Trophoblast cell (in vitro differentiated cells and primary cell): ENCODE measurements at regions not wholly inside any gene's neighbourhood (a gene's known extent, or its start where the extent isn't known, plus 50 kb on each side); places are given as distances from the start of the nearest gene placed in this dataset.
A peak's percentile ranks its signal among the peaks of the same experiment; 100 is the strongest.

Experiments used
- DNase-seq, 2 donors: peaks; one replicate each; pipeline ENCODE4 v3.0.0-alpha.2; 2016
- H2AFZ ChIP-seq: 2 replicates; pipeline ENCODE4 v1.6.1; 2013; ENCODE audit warnings: low read length, moderate library complexity, mild to moderate bottlenecking; ENCODE audit not compliant: insufficient read depth, poor library complexity
- H2AK5ac ChIP-seq: 2 replicates; pipeline ENCODE4 v1.6.1; 2013; ENCODE audit warnings: mild to moderate bottlenecking, low read length
- H2BK120ac ChIP-seq: 2 replicates; pipeline ENCODE4 v1.6.1; 2013; ENCODE audit warnings: low read length, mild to moderate bottlenecking, moderate library complexity; ENCODE audit not compliant: insufficient read depth, poor library complexity
- H2BK12ac ChIP-seq: 2 replicates; pipeline ENCODE4 v1.6.1; 2013; ENCODE audit warnings: mild to moderate bottlenecking, low read length, moderate library complexity
- H2BK5ac ChIP-seq: 2 replicates; pipeline ENCODE4 v1.6.1; 2013; ENCODE audit warnings: low read length, low read depth, moderate library complexity, mild to moderate bottlenecking; ENCODE audit not compliant: poor library complexity
- H3K14ac ChIP-seq: 2 replicates; pipeline ENCODE4 v1.6.1; 2013; ENCODE audit warnings: mild to moderate bottlenecking, low read length
- H3K18ac ChIP-seq: 2 replicates; pipeline ENCODE4 v1.6.1; 2013; ENCODE audit warnings: mild to moderate bottlenecking, low read length
- H3K23ac ChIP-seq: 2 replicates; pipeline ENCODE4 v1.6.1; 2013; ENCODE audit warnings: low read length
- H3K27ac ChIP-seq: 2 replicates; pipeline ENCODE4 v1.5.1; 2013; ENCODE audit warnings: low read depth, mild to moderate bottlenecking, inconsistent platforms, low read length, moderate library complexity
- H3K27me3 ChIP-seq: 2 replicates; pipeline ENCODE4 v1.6.1; 2013; ENCODE audit warnings: inconsistent platforms, mild to moderate bottlenecking, low read length, moderate library complexity; ENCODE audit not compliant: insufficient read depth
- H3K36me3 ChIP-seq, 2 experiments: 1 replicate in 1 of 2; 2 replicates in 1 of 2; pipeline ENCODE4 v1.6.1; 2013; ENCODE audit warnings: low read length in 2 of 2, mild to moderate bottlenecking in 2 of 2, moderate library complexity in 1 of 2; ENCODE audit not compliant: insufficient read depth in 2 of 2, control insufficient read depth in 1 of 2
- H3K4ac ChIP-seq: 2 replicates; pipeline ENCODE4 v1.6.1; 2013; ENCODE audit warnings: low read depth, mild to moderate bottlenecking, low read length, moderate library complexity
- H3K4me1 ChIP-seq, 2 experiments: 1 replicate in 1 of 2; 2 replicates in 1 of 2; pipeline ENCODE4 v1.6.1; 2013; ENCODE audit warnings: low read length in 2 of 2, mild to moderate bottlenecking in 2 of 2, moderate library complexity in 1 of 2; ENCODE audit not compliant: insufficient read depth in 2 of 2, control insufficient read depth in 1 of 2
- H3K4me2 ChIP-seq: 2 replicates; pipeline ENCODE4 v1.6.1; 2013; ENCODE audit warnings: inconsistent platforms, mild to moderate bottlenecking, low read length, moderate library complexity
- H3K4me3 ChIP-seq: 2 replicates; pipeline ENCODE4 v1.5.1; 2013; ENCODE audit warnings: mild to moderate bottlenecking, low read depth, low read length, inconsistent platforms
- H3K79me1 ChIP-seq: one replicate; pipeline ENCODE4 v1.6.1; 2013; ENCODE audit warnings: low read length
- H3K79me2 ChIP-seq: 2 replicates; pipeline ENCODE4 v1.6.1; 2013; ENCODE audit warnings: low read length, mild to moderate bottlenecking; ENCODE audit not compliant: control insufficient read depth, insufficient read depth, poor library complexity
- H3K9ac ChIP-seq: 2 replicates; pipeline ENCODE4 v1.6.1; 2013; ENCODE audit warnings: mild to moderate bottlenecking, low read length
- H3K9me3 ChIP-seq: 2 replicates; pipeline ENCODE4 v1.6.1; 2013; ENCODE audit warnings: low read depth, mild to moderate bottlenecking, control low read depth, inconsistent platforms, low read length; ENCODE audit not compliant: insufficient read depth
- H4K12ac ChIP-seq: 2 replicates; pipeline ENCODE4 v1.6.1; 2013; ENCODE audit warnings: low read depth, mild to moderate bottlenecking, low read length, moderate library complexity
- H4K8ac ChIP-seq: 2 replicates; pipeline ENCODE4 v1.6.1; 2013; ENCODE audit warnings: low read depth, mild to moderate bottlenecking, low read length, moderate library complexity
- H4K91ac ChIP-seq: one replicate; pipeline ENCODE4 v1.6.1; 2013; ENCODE audit warnings: low read depth, mild to moderate bottlenecking, low read length, moderate library complexity
- WGBS: extraction: QIAGEN DNeasy Blood & Tissue Kit; methylation state at CpG from one replicate; pipeline ENCODE4 v1.1.7; 2013; ENCODE audit warnings: missing lambda C conversion rate; ENCODE audit not compliant: insufficient read length, insufficient coverage; ENCODE audit errors: extremely low coverage; 5-methylcytosine and 5-hydroxymethylcytosine counted together

DNA sequence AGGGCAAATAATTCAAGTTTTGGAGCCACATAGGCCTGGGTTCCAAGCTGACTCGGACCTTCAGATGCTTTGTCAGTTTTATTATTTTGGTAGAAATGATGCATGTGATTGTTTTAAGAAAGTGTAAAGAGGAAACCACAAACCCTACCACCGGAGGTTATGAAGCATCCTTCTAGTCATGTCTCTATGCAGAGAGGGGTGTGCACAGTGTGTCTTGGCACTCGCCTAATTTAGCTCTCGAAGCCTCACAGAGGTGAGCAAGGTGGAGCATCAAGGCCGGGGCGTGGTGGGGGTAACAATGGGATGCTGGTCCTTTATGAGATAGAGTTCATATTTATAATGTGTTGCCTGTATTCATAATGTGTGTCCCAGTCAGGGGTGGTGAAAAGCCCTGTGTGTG lies 63.7 kb upstream of the SMAD6 start:
- no peak overlapping the region for H3K18ac ChIP-seq
- H2AFZ ChIP-seq = no peak overlapping the region
- H2BK12ac ChIP-seq = no peak overlapping the region
- H4K8ac ChIP-seq = no peak overlapping the region
- no peaks in the 10 kb centered on the region for H3K9me3 ChIP-seq
- no peak overlapping the region for H3K9ac ChIP-seq
- H2BK120ac ChIP-seq = no peak overlapping the region
- no peaks in the 10 kb centered on the region for H3K27me3 ChIP-seq
- H3K4me3 ChIP-seq = no peak overlapping the region
- no peak overlapping the region for H2BK5ac ChIP-seq
- peaks cover 0 to 8% of the 10 kb centered on the region in 2 experiments for H3K4me1 ChIP-seq
- no peak overlapping the region for H3K4ac ChIP-seq
- no peak overlapping the region for H4K12ac ChIP-seq
- H3K14ac ChIP-seq = no peak overlapping the region
- H3K36me3 ChIP-seq = no peaks in the 10 kb centered on the region
- H3K79me1 ChIP-seq = peaks cover 16% of the 10 kb centered on the region
- H3K23ac ChIP-seq = no peak overlapping the region
- H3K27ac ChIP-seq = no peak overlapping the region
- H2AK5ac ChIP-seq = no peak overlapping the region
- H3K4me2 ChIP-seq = no peak overlapping the region
- WGBS = no CpG with 5 or more reads among the region's 6 CpGs
- no peaks in the 10 kb centered on the region for H3K79me2 ChIP-seq
- no peak for DNase-seq
- no peak overlapping the region for H4K91ac ChIP-seq

DNA sequence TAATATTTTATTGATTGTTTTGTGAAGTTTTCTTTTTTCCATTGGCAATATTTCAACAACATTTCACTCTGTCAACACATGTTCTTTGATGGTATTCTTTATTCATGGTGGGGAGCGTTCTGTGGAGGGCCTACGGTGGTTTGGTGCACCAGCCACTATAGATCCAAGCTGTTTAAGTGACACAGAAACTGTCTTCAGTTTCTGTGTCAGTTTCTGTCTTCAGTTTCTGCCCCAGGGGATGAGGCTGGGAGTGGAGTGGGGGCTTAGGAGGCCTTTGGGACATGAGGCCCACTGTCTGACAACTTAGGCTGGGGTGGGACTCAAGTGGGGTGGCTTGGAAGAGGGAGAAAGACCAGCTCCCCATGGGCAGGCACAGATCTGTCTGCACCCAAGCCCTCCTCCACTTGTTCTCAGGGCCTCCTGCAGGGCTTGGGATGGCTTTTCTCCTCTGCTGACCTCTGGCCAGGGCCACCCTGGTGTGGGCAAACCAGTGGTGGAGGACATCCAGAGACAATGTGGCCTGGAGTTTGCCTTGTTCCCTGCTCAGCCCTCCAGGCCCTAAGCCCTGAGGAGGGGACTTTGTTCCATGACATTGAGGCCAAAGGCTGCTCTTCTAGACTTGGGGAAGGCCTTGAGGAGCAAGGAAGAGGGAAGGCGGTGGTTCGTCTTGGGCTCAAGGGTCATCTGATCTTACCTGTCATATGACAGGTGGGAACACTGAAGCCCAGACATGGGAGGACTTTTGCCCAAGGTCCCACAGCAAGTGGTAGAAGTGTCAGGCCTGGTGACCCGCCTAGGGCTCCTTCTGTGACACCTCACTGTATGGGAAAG lies 60.3 kb upstream of the SMAD6 start:
- H3K4me2 ChIP-seq = no peak overlapping the region
- H2AFZ ChIP-seq = no peak overlapping the region
- no peaks in the 10 kb centered on the region for H3K9me3 ChIP-seq
- no peak overlapping the region for H2BK120ac ChIP-seq
- no peak overlapping the region for H3K4ac ChIP-seq
- H2BK12ac ChIP-seq = peak overlapping the region; percentile 42
- H3K79me1 ChIP-seq = peaks cover 6% of the 10 kb centered on the region
- DNase-seq = no peak
- no peak overlapping the region for H4K8ac ChIP-seq
- H2BK5ac ChIP-seq = no peak overlapping the region
- H3K27ac ChIP-seq = no peak overlapping the region
- WGBS = no CpG with 5 or more reads among the region's 5 CpGs
- no peak overlapping the region for H4K12ac ChIP-seq
- H3K27me3 ChIP-seq = no peaks in the 10 kb centered on the region
- no peaks in the 10 kb centered on the region for H3K36me3 ChIP-seq
- no peak overlapping the region for H3K23ac ChIP-seq
- H4K91ac ChIP-seq = no peak overlapping the region
- peaks cover 0 to 2% of the 10 kb centered on the region in 2 experiments for H3K4me1 ChIP-seq
- H2AK5ac ChIP-seq = peak overlapping the region; percentile 27
- no peak overlapping the region for H3K4me3 ChIP-seq
- H3K79me2 ChIP-seq = no peaks in the 10 kb centered on the region
- H3K9ac ChIP-seq = no peak overlapping the region
- peak overlapping the region; percentile 17 for H3K14ac ChIP-seq
- no peak overlapping the region for H3K18ac ChIP-seq

DNA sequence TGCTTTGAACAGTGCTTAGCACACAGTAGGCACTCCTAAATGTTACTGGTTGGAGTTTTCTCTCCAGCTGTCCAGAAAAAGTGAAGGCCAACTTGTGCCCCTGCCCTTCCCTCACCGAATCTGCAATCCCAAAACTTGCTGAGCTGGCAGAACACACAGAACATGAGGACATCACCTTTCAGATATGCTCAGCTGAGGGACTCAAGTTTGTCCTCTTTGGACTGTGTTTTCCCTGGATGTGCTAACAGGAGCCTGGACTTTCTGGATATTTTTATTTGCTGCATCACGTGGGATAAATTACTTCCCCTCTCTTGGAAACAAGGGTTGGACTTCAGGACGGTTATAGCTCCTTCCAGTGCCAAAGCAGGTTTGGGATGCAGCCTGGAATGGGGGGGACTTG lies 59.5 kb upstream of the SMAD6 start:
- H3K23ac ChIP-seq = no peak overlapping the region
- H3K9me3 ChIP-seq = no peaks in the 10 kb centered on the region
- H3K4me2 ChIP-seq = no peak overlapping the region
- DNase-seq = no peak
- H2AK5ac ChIP-seq = no peak overlapping the region
- no peak overlapping the region for H2BK5ac ChIP-seq
- peaks cover 0 to 2% of the 10 kb centered on the region in 2 experiments for H3K4me1 ChIP-seq
- H3K9ac ChIP-seq = no peak overlapping the region
- H2AFZ ChIP-seq = no peak overlapping the region
- WGBS = no CpG with 5 or more reads among the region's 3 CpGs
- no peak overlapping the region for H2BK120ac ChIP-seq
- no peak overlapping the region for H4K91ac ChIP-seq
- H4K8ac ChIP-seq = no peak overlapping the region
- peaks cover 9% of the 10 kb centered on the region for H3K79me1 ChIP-seq
- no peak overlapping the region for H2BK12ac ChIP-seq
- H3K14ac ChIP-seq = no peak overlapping the region
- no peak overlapping the region for H3K4me3 ChIP-seq
- no peaks in the 10 kb centered on the region for H3K27me3 ChIP-seq
- H3K4ac ChIP-seq = no peak overlapping the region
- H4K12ac ChIP-seq = no peak overlapping the region
- no peak overlapping the region for H3K18ac ChIP-seq
- no peak overlapping the region for H3K27ac ChIP-seq
- H3K79me2 ChIP-seq = no peaks in the 10 kb centered on the region
- H3K36me3 ChIP-seq = no peaks in the 10 kb centered on the region

DNA sequence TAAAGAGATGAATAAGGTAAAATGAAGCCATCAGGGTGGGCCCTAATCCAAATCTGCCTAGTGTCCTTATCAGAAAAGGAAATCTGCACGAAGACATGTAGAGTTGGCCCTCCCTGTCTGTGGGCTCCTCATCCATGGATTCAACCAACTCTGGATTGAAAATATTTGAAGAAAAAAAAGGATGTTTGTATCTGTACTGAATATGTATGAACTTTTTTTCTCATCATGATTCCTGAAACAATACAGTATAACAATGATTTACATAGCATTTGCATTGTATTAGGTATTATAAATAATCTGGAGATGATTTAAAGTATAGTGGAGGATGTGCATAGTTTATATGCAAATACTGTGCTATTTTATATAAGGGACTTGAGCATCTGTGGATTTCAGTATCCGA lies 59.0 kb upstream of the SMAD6 start:
- H2BK5ac ChIP-seq = no peak overlapping the region
- H3K23ac ChIP-seq = no peak overlapping the region
- H3K27me3 ChIP-seq = no peaks in the 10 kb centered on the region
- no peak overlapping the region for H3K9ac ChIP-seq
- H3K4me2 ChIP-seq = no peak overlapping the region
- no peak overlapping the region for H2BK120ac ChIP-seq
- H4K12ac ChIP-seq = no peak overlapping the region
- peaks cover 9% of the 10 kb centered on the region for H3K79me1 ChIP-seq
- peaks cover 0 to 2% of the 10 kb centered on the region in 2 experiments for H3K4me1 ChIP-seq
- H3K18ac ChIP-seq = no peak overlapping the region
- no peaks in the 10 kb centered on the region for H3K79me2 ChIP-seq
- H2AK5ac ChIP-seq = no peak overlapping the region
- H3K4me3 ChIP-seq = no peak overlapping the region
- no peak overlapping the region for H3K4ac ChIP-seq
- no peak overlapping the region for H2BK12ac ChIP-seq
- no peak overlapping the region for H4K91ac ChIP-seq
- no peak overlapping the region for H4K8ac ChIP-seq
- no peak for DNase-seq
- H3K27ac ChIP-seq = no peak overlapping the region
- H3K36me3 ChIP-seq = no peaks in the 10 kb centered on the region
- H3K14ac ChIP-seq = no peak overlapping the region
- H2AFZ ChIP-seq = no peak overlapping the region
- no peaks in the 10 kb centered on the region for H3K9me3 ChIP-seq
- no CpG with 5 or more reads among the region's 2 CpGs for WGBS
